ENCODE measurements at regions not wholly inside any gene's neighbourhood (a gene's known extent, or its start where the extent isn't known, plus 50 kb on each side); places are given as distances from the start of the nearest gene placed in this dataset.

DNA sequence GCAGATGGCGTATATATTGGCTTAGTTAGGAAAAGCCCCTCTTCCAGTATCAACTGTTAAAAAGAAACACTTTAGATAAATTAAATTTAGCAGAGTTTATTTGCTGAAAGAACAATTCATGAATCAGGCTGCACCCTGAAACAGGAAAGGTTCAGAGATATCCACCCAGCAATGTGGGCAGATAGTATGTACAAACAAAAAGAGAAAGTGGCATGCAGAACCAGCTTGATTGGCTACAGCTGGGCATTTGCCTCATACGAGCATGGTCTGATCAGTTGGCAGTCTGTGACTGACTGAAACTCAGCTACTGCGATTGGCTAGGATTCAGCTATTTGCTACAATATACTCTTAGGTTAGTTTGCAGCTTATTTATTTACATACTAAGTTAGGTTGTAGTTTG is 98.2 kb downstream of the ZC3H11B start:
- Histone ChIP-seq H3K27me3 (ENCODE audit: control insufficient read depth in 1 of 2, insufficient read depth in 2 of 2, low read length in 2 of 2) (no peaks in the 10 kb centered on the region), H3K4me3 (ENCODE audit: low read length) (no peak overlapping the region), H3K36me3 (ENCODE audit: insufficient read depth, low read length) (no peaks in the 10 kb centered on the region), H3K9me3 (ENCODE audit: control insufficient read depth in 1 of 2, insufficient read depth in 1 of 2, low read length in 2 of 2) (no peaks in the 10 kb centered on the region), H3K27ac (ENCODE audit: low read depth in 1 of 2, low read length in 2 of 2) (no peak overlapping the region), H3K4me1 (ENCODE audit: insufficient read depth, low read length) (no peaks in the 10 kb centered on the region)
- ATAC-seq (ENCODE audit: poor library complexity) (no peak), DNase-seq (no peak)
- Mint-ChIP-seq H3K27ac (no peak overlapping the region), H3K36me3 (ENCODE audit: low read depth) (no peaks in the 10 kb centered on the region), H3K4me3 (no peak overlapping the region), H3K27me3 (no peaks in the 10 kb centered on the region), H3K9me3 (peaks cover 3% of the 10 kb centered on the region), H3K4me1 (ENCODE audit: low read depth) (no peaks in the 10 kb centered on the region)
- POLR2A ChIA-PET: no interaction called here
- intact Hi-C loops (cut with DNase I, micrococcal nuclease): no loop called here
- TF ChIP-seq, protein P1, sequence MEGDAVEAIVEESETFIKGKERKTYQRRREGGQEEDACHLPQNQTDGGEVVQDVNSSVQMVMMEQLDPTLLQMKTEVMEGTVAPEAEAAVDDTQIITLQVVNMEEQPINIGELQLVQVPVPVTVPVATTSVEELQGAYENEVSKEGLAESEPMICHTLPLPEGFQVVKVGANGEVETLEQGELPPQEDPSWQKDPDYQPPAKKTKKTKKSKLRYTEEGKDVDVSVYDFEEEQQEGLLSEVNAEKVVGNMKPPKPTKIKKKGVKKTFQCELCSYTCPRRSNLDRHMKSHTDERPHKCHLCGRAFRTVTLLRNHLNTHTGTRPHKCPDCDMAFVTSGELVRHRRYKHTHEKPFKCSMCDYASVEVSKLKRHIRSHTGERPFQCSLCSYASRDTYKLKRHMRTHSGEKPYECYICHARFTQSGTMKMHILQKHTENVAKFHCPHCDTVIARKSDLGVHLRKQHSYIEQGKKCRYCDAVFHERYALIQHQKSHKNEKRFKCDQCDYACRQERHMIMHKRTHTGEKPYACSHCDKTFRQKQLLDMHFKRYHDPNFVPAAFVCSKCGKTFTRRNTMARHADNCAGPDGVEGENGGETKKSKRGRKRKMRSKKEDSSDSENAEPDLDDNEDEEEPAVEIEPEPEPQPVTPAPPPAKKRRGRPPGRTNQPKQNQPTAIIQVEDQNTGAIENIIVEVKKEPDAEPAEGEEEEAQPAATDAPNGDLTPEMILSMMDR (IDR thresholded peaks at IDR 0.05): no peak
- CTCF ChIA-PET: no interaction called here

DNA sequence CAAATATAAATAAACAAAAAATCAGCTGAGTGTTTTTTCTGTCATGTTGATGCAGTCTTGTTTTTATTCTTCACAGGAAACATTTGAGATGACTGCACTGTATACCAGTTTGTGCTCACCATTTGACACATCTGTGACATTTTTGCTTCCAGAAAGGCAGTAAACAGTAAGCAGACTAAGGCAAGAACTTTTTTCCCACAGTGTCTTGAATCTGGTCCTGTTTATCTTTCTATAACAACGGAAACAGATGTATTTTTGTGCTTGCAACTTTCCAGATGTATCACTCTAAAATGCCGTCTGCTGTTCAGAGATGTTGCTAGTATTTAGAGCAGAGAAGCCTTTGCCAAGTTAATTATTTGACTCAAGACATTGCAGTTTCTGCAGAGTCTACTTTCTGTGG is 105.5 kb downstream of the ZC3H11B start:
- no peak overlapping the region for H3K27ac ChIP-seq (ENCODE audit: low read depth in 1 of 2, low read length in 2 of 2)
- H3K4me3 Mint-ChIP-seq: no peak overlapping the region
- DNase-seq (no peak), ATAC-seq (ENCODE audit: poor library complexity) (no peak)
- CTCF ChIA-PET: no interaction called here
- intact Hi-C loops (cut with DNase I, micrococcal nuclease): no loop called here
- H3K27me3 ChIP-seq (ENCODE audit: control insufficient read depth in 1 of 2, insufficient read depth in 2 of 2, low read length in 2 of 2): no peaks in the 10 kb centered on the region
- H3K9me3 ChIP-seq (ENCODE audit: control insufficient read depth in 1 of 2, insufficient read depth in 1 of 2, low read length in 2 of 2): no peaks in the 10 kb centered on the region
- H3K4me1 Mint-ChIP-seq (ENCODE audit: low read depth): no peaks in the 10 kb centered on the region
- peaks cover 4% of the 10 kb centered on the region for H3K27me3 Mint-ChIP-seq
- H3K9me3 Mint-ChIP-seq: peaks cover under 1% of the 10 kb centered on the region
- no peak overlapping the region for H3K27ac Mint-ChIP-seq
- no peaks in the 10 kb centered on the region for H3K36me3 ChIP-seq (ENCODE audit: insufficient read depth, low read length)
- no peaks in the 10 kb centered on the region for H3K4me1 ChIP-seq (ENCODE audit: insufficient read depth, low read length)
- TF ChIP-seq, protein P1 (IDR thresholded peaks at IDR 0.05): no peak
- H3K4me3 ChIP-seq (ENCODE audit: low read length): no peak overlapping the region
- H3K36me3 Mint-ChIP-seq (ENCODE audit: low read depth): no peaks in the 10 kb centered on the region
- POLR2A ChIA-PET: no interaction called here

DNA sequence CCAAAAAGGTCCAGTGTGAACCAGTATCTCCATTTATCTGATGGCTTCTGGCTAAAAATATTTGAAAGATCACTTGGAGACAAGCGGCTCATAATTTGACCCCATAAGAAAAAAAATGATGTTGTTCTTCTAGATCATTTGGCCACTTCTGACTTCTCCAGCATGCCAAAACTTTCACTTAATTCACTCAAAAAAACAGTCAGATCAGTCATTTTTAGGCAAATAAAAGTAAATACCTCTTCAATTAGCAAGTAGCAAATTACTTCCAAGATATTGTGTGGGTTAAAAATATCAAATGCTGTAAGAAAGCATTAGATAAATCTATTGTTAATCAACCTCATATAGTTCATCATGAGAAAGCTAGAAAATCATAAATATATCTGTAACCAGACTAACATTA is 106.0 kb downstream of the ZC3H11B start:
- H3K27ac ChIP-seq (ENCODE audit: low read depth in 1 of 2, low read length in 2 of 2): no peak overlapping the region
- POLR2A ChIA-PET: no interaction called here
- no peak overlapping the region for H3K4me3 Mint-ChIP-seq

More for the DNA sequence above, 106.0 kb downstream of the ZC3H11B start:
- Histone ChIP-seq H3K4me3 (ENCODE audit: low read length) (no peak overlapping the region), H3K36me3 (ENCODE audit: insufficient read depth, low read length) (no peaks in the 10 kb centered on the region), H3K27me3 (ENCODE audit: control insufficient read depth in 1 of 2, insufficient read depth in 2 of 2, low read length in 2 of 2) (no peaks in the 10 kb centered on the region), H3K4me1 (ENCODE audit: insufficient read depth, low read length) (no peaks in the 10 kb centered on the region), H3K9me3 (ENCODE audit: control insufficient read depth in 1 of 2, insufficient read depth in 1 of 2, low read length in 2 of 2) (peaks cover 0 to 2% of the 10 kb centered on the region in 2 experiments)
- TF ChIP-seq, protein P1 (IDR thresholded peaks at IDR 0.05): no peak
- intact Hi-C loops (cut with DNase I, micrococcal nuclease): no loop called here
- no peaks in the 10 kb centered on the region for H3K9me3 Mint-ChIP-seq
- H3K27me3 Mint-ChIP-seq: peaks cover 4% of the 10 kb centered on the region
- ATAC-seq (ENCODE audit: poor library complexity) (no peak), DNase-seq (no peak)
- CTCF ChIA-PET: no interaction called here
- no peaks in the 10 kb centered on the region for H3K36me3 Mint-ChIP-seq (ENCODE audit: low read depth)
- H3K27ac Mint-ChIP-seq: no peak overlapping the region
- no peaks in the 10 kb centered on the region for H3K4me1 Mint-ChIP-seq (ENCODE audit: low read depth)
